Hippocampal formation (tissue), 2 donors: ENCODE measurements at regions not wholly inside any gene's neighbourhood (a gene's known extent, or its start where the extent isn't known, plus 50 kb on each side); places are given as distances from the start of the nearest gene placed in this dataset.
"Not testable (repeated sequence)": the region's sequence is repeated elsewhere in the genome, so short reads cannot be mapped to it uniquely, and the experiment has no call there.

ENCODE experiments used
- DNase-seq, 2 donors: peaks; one replicate each; lab custom pipeline; 2025; lab: John Stamatoyannopoulos, UW

- DNase-seq: no peak
Measured at GRCh38 chr16:60392380-60392779, 1643.9 kb downstream of the CDH8 start.

GRCh38 chr16:60371591-60371990 lies 1637.5 kb upstream of the GOT2 start:
- DNase-seq: no peak

- no peak for DNase-seq
Measured at GRCh38 chr16:60367739-60368138, 1633.6 kb upstream of the GOT2 start.

DNA sequence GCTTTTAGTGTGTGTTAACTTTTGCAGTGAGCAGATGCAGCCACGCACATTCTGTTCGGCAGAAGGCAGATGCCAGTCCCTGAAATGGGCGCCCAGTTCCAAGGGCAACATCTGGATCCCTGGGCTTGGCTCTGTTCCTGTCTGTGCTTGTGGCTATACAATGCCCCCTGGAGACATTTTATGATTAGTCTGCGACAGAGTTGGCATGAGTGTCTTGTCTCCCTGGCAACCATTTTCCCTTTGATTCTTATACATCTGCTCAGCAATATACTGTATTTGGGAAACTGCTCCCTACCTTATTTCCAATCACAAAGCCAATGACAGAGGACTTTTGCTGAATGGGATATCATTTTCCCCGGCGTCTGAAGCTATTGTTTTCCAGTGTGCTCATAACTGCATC lies 1629.5 kb upstream of the GOT2 start:
- DNase-seq: no peak

DNA sequence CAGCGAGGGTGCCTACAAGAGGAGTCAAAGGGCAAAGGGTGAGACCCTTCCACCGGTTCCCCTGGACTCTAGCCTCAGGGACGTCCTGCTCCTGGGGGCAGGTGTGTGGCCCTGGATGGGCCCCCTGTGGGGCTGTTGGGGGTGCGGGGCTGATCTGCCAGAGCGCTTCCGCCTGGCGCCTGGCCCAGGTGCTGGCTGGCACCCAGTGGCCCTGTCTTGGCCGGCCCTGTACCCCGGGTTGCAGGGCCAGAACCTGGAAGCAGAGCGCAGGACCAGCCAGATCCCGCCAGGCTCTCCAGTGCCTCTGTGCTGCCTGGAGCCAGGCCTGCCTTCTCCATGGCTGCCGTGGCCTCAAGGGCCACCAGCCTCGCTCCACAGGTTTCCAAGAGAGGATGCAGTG lies 1625.8 kb upstream of the GOT2 start:
- not testable (repeated sequence) for DNase-seq

GRCh38 chr16:60359412-60359811 lies 1625.3 kb upstream of the GOT2 start:
- not testable (repeated sequence) for DNase-seq

DNA sequence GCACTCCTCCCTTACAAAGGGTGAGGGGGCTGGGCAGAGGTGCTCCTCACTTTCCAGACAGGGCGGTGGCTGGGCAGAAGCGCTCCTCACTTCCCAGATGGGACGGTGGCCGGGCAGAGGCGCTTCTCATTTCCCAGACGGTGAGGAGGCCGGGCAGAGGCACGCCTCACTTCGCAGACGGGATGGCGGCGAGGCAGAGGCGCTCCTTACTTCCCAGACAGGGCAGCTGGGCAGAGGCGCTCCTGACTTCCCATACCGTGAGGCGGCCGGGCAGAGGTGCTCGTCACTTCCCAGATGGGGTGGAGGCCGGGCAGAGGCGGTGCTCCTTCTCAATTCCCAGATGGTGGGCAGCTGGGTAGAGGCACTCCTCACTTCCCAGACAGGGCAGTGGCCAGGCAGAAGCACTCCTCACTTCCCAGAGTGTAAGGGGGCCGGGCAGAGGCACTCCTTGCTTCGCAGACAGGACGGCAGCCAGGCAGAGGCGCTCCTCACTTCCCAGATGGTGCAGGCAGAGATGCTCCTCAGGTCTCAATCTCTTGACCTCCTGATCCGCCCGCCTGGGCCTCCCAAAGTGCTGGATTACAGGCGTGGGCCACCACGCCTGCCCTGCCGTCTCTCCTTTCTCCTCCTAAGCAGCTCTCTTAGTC lies 1623.9 kb upstream of the GOT2 start:
- not testable (repeated sequence) for DNase-seq

GRCh38 chr16:60346256-60346655 lies 1612.1 kb upstream of the GOT2 start:
- no peak for DNase-seq

DNA sequence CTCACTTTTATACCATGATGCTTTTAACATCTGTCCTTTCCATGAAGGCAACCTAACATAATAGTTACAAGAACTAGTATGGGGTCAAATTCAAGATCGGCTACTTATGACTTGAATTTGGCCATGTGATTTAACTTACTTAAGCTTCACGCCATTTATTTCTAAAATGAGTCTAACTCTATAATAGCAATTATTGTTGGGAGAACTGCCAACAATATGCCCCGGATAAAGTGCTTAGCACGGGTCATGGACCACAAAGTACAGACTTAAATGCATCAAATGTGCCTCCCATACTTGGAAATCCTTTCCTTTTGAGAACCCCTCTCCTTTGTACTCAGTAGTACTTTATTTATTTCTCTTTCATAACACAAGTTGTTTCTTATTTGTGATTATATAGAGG lies 1603.6 kb upstream of the GOT2 start:
- DNase-seq: no peak

DNA sequence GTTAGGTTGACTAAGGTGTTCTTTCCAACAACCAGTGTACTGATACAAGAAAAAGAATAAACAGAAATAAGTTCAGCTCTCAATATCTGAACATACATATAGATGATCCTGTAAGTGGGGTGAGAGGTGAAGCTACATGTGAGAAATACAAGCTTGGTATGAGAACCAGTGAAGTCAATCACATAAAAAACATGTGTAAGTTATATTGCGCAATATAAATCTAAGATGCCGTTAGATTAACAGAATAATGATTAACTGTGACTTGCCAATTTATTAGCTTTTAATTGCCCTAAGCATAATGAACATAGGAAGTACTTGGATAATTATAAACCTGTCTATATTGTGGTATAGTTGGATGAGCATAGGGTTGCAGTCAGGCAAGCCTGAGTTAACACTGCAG lies 1597.1 kb upstream of the GOT2 start:
- no peak for DNase-seq

DNA sequence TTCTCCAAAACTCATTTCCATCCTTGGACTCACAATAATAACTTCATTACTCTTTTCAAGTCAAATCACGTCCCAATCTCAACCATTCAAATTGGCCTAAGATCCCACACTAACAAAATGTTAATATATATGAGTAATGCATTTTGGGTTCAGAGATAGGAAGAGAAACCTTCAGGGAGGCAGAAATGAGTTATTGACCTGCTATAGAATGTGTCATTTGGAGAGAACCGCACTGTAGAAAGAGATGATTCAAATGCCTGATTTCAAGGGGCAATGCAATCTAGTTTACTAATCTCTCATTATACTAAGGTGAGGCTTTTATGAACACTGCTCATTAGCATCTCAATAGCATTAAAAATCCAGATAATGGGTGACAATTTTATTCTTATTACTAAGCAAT lies 1595.0 kb upstream of the GOT2 start:
- no peak for DNase-seq

DNA sequence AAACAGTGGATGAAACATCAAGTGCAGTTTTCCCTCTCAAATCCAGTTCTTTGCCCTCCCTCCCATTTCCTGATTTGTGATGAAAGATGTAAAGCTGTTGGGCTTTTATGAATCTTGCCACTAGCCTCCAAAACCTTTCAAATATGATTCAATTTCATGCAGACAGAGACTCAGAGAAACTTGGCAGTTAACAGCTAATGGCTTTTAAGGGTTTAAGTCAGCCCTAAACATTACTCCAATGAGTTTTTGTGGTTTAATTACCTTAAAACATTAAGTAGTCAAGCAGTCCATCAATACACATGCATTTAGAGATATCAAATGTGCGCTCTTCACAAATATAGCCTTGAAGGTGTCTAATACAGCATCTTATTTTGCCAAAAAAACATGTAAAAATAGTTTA lies 1594.0 kb upstream of the GOT2 start:
- no peak for DNase-seq

GRCh38 chr16:60318486-60318885 lies 1584.4 kb upstream of the GOT2 start:
- DNase-seq: no peak

- no peak for DNase-seq
Measured at GRCh38 chr16:60310846-60311445, 1576.8 kb upstream of the GOT2 start.

DNA sequence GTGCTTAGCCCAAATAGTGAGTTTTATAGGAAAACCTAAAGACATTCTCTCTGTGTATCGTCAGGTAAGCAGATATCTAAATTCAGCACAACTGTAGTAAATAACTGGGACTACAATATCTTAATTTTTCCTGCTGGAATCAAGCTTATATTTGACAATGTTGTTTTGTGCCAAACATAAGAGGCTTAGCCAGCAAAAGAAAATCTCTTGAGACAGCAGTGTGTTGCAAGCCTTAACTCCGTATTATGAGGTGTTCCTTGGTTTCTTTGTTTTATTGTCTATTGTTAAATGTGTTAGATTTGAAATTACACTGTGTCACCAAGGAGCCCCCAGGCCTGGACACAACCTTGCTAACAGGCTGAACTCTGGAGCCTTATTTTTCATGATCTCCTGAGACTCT lies 1570.6 kb upstream of the GOT2 start:
- DNase-seq: no peak

DNA sequence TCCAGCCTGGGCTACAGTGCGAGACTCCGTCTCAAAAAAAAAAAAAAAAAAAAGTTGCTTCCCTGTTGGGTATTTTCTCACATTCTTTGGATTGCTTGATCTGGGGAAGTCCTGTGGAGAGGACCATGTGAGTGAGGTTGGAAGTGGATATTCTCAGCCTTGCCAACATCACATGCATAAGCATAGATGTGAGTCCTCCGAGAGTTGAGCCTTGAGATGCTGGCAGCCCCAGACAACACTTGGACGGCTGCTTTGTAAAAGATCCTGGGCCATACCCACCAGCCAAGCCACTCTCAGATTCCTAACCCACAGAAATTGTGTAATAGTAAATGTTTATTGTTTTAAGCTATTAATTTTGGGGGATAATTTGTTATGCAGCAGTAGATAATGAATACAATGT lies 1570.0 kb upstream of the GOT2 start:
- DNase-seq: no peak

DNA sequence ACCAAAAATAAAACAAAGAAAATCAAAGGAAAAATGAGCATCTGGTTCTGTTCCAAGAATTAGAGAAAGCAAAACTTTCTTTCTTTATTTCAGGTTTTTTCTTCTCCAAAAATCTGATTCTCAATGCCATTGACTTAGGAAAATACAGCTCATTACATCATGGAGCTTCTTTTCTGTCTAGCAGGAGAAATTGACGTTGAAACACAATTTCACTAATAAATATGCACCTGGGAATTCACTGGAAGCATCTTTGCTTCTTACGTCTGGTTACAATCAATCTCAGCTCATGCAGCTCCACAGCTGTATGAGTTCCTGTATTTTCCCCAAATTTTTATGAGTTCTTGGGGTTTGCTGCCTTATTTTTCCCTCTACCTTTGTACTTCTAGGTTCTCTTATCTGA lies 1568.6 kb upstream of the GOT2 start:
- DNase-seq: no peak

- DNase-seq: no peak
Measured at GRCh38 chr16:60302261-60302660, 1568.1 kb upstream of the GOT2 start.

- no peak for DNase-seq
Measured at GRCh38 chr16:60299241-60299776, 1565.2 kb upstream of the GOT2 start.

- no peak for DNase-seq
Measured at GRCh38 chr16:60295451-60295850, 1561.3 kb upstream of the GOT2 start.

DNA sequence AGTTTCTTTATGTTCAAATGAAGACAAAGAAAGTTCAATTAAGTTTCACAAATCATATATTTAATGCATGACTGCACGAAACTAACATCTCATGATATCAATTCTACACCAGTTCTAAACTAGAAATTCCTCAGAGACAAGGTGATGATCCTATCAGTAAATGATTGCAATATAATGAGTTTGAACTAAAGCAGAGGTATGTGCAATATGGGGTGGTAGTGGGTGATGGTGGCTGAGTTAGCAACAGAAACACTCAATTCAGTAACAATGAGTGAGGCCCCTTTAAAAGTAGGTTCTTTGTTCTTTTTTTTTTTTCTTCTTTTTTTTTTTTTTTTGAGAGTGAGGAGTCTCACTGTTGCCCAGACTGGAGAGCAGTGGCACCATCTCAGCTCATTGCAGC lies 1551.7 kb upstream of the GOT2 start:
- no peak for DNase-seq

- no peak for DNase-seq
Measured at GRCh38 chr16:60279061-60279665, 1545.0 kb upstream of the GOT2 start.

GRCh38 chr16:60274431-60275019 lies 1540.4 kb upstream of the GOT2 start:
- no peak for DNase-seq
